GM23248 (cell line): ENCODE measurements at regions not wholly inside any gene's neighbourhood (a gene's known extent, or its start where the extent isn't known, plus 50 kb on each side); places are given as distances from the start of the nearest gene placed in this dataset.

Experiments
- EZH2 ChIP-seq: fragments of 200-600 bp; sonication (generic); IDR thresholded peaks from 2 replicates; pipeline ENCODE4 v1.6.1; 2018; ENCODE audit warnings: antibody characterized with exemption, mild to moderate bottlenecking; ENCODE audit not compliant: insufficient read depth, poor library complexity, severe bottlenecking
- EZH2phosphoT487 ChIP-seq: fragments of 200-600 bp; sonication (generic); IDR thresholded peaks from 2 replicates; pipeline ENCODE4 v1.6.1; 2018; ENCODE audit warnings: antibody characterized with exemption, moderate library complexity, mild to moderate bottlenecking, low read depth; ENCODE audit not compliant: insufficient read depth

GRCh38 chr12:27148373-27148772, 66.0 kb upstream of the C12orf71 start:
- TF ChIP-seq EZH2 = no peak
- TF ChIP-seq EZH2phosphoT487 = no peak
